Renal pelvis (tissue), 1 donor: ENCODE measurements at regions not wholly inside any gene's neighbourhood (a gene's known extent, or its start where the extent isn't known, plus 50 kb on each side); places are given as distances from the start of the nearest gene placed in this dataset.

Experiments
- DNase-seq: peaks from one replicate; pipeline ENCODE4 v3.0.0-alpha.2; 2013

- no peak for DNase-seq
Measured at GRCh38 chr14:98955741-98956070, 316.3 kb downstream of the BCL11B start.

GRCh38 chr14:98956181-98956580 is 315.8 kb downstream of the BCL11B start:
- no peak for DNase-seq

GRCh38 chr14:98956661-98957060 is 315.3 kb downstream of the BCL11B start:
- no peak for DNase-seq

GRCh38 chr14:98957211-98958047 is 314.6 kb downstream of the BCL11B start:
- DNase-seq, result no peak

- no peak for DNase-seq
Measured at GRCh38 chr14:98958048-98958631, 313.9 kb downstream of the BCL11B start.

GRCh38 chr14:98958632-98959031 is 313.4 kb downstream of the BCL11B start:
- DNase-seq, result no peak

- DNase-seq, result no peak
Measured at GRCh38 chr14:98959410-98959809, 312.6 kb downstream of the BCL11B start.

GRCh38 chr14:98959958-98960616 is 311.9 kb downstream of the BCL11B start:
- no peak for DNase-seq

- DNase-seq, result no peak
Measured at GRCh38 chr14:98960617-98961013, 311.4 kb downstream of the BCL11B start.

GRCh38 chr14:98961191-98961590 is 310.8 kb downstream of the BCL11B start:
- no peak for DNase-seq

GRCh38 chr14:98962118-98962517 is 309.9 kb downstream of the BCL11B start:
- DNase-seq, result no peak

GRCh38 chr14:98963610-98964009 is 308.4 kb downstream of the BCL11B start:
- no peak for DNase-seq

- no peak for DNase-seq
Measured at GRCh38 chr14:98964171-98964570, 307.8 kb downstream of the BCL11B start.

- no peak for DNase-seq
Measured at GRCh38 chr14:98965076-98965475, 306.9 kb downstream of the BCL11B start.

- no peak for DNase-seq
Measured at GRCh38 chr14:98966016-98966415, 306.0 kb downstream of the BCL11B start.

- DNase-seq, result no peak
Measured at GRCh38 chr14:98966475-98967162, 305.4 kb downstream of the BCL11B start.

GRCh38 chr14:98974113-98974512 is 297.9 kb downstream of the BCL11B start:
- no peak for DNase-seq

GRCh38 chr14:98976271-98976670 is 295.7 kb downstream of the BCL11B start:
- no peak for DNase-seq

- no peak for DNase-seq
Measured at GRCh38 chr14:98977451-98977850, 294.5 kb downstream of the BCL11B start.

- no peak for DNase-seq
Measured at GRCh38 chr14:98982986-98983385, 289.0 kb downstream of the BCL11B start.

- DNase-seq, result no peak
Measured at GRCh38 chr14:98984027-98984718, 287.8 kb downstream of the BCL11B start.

- no peak for DNase-seq
Measured at GRCh38 chr14:98984719-98985041, 287.3 kb downstream of the BCL11B start.
